Activated T-helper 9 cell treated with anti-CD3 and anti-CD28 coated beads, Interleukin-2, amount 50 U/mL, for 16 hours (primary cell): ENCODE measurements at regions not wholly inside any gene's neighbourhood (a gene's known extent, or its start where the extent isn't known, plus 50 kb on each side); places are given as distances from the start of the nearest gene placed in this dataset.
"Not testable (repeated sequence)": the region's sequence is repeated elsewhere in the genome, so short reads cannot be mapped to it uniquely, and the experiment has no call there.

Experiments used
- DNase-seq: peaks from one replicate; pipeline ENCODE4 v3.0.0-alpha.2; 2020; ENCODE audit warnings: low read depth

GRCh38 chr12:9367201-9367600 is 159.0 kb upstream of the PZP start:
- no peak for DNase-seq

GRCh38 chr12:9365296-9365695 is 157.1 kb upstream of the PZP start:
- no peak for DNase-seq

GRCh38 chr12:9364224-9365176 is 156.3 kb upstream of the PZP start:
- DNase-seq: peak; percentile 27

GRCh38 chr12:9363145-9363544 is 154.9 kb upstream of the PZP start:
- no peak for DNase-seq

- DNase-seq: no peak
These were observed 153.7 kb upstream of the PZP start for GRCh38 chr12:9361879-9362326.

- not testable (repeated sequence) for DNase-seq
These were observed 146.0 kb upstream of the PZP start for GRCh38 chr12:9354009-9354754.

- DNase-seq: no peak
These were observed 142.9 kb upstream of the PZP start for GRCh38 chr12:9351136-9351535.

- DNase-seq: no peak
These were observed 142.0 kb upstream of the PZP start for GRCh38 chr12:9349888-9350885.

GRCh38 chr12:9348906-9349518 is 140.8 kb upstream of the PZP start:
- DNase-seq: no peak

GRCh38 chr12:9347328-9348127 is 139.3 kb upstream of the PZP start:
- DNase-seq: no peak

GRCh38 chr12:9346866-9347327 is 138.7 kb upstream of the PZP start:
- DNase-seq: no peak

GRCh38 chr12:9345171-9345570 is 137.0 kb upstream of the PZP start:
- DNase-seq: no peak

GRCh38 chr12:9344541-9344940 is 136.3 kb upstream of the PZP start:
- DNase-seq: no peak

GRCh38 chr12:9343731-9344130 is 135.5 kb upstream of the PZP start:
- no peak for DNase-seq

- no peak for DNase-seq
These were observed 134.6 kb upstream of the PZP start for GRCh38 chr12:9342614-9343353.

- DNase-seq: no peak
These were observed 133.0 kb upstream of the PZP start for GRCh38 chr12:9341260-9341585.

GRCh38 chr12:9340422-9341259 is 132.4 kb upstream of the PZP start:
- no peak for DNase-seq

- DNase-seq: no peak
These were observed 129.5 kb upstream of the PZP start for GRCh38 chr12:9337656-9338055.
